ENCODE measurements at regions not wholly inside any gene's neighbourhood (a gene's known extent, or its start where the extent isn't known, plus 50 kb on each side); places are given as distances from the start of the nearest gene placed in this dataset.
"Not testable (repeated sequence)": the region's sequence is repeated elsewhere in the genome, so short reads cannot be mapped to it uniquely, and the experiment has no call there.

- not testable (repeated sequence) for DNase-seq
These were observed 60.0 kb upstream of the GPC3 start for GRCh38 chrX:134045372-134045771.

GRCh38 chrX:134067107-134067506 is 81.7 kb upstream of the GPC3 start:
- not testable (repeated sequence) for DNase-seq

- not testable (repeated sequence) for DNase-seq
These were observed 86.5 kb upstream of the GPC3 start for GRCh38 chrX:134071899-134072298.

- no peak for DNase-seq
These were observed 87.9 kb upstream of the GPC3 start for GRCh38 chrX:134073341-134073740.

GRCh38 chrX:134074151-134074550 is 88.8 kb upstream of the GPC3 start:
- DNase-seq: no peak

- no peak for DNase-seq
These were observed 90.7 kb upstream of the GPC3 start for GRCh38 chrX:134075894-134076718.

GRCh38 chrX:134095366-134095765 is 110.0 kb upstream of the GPC3 start:
- DNase-seq: no peak

GRCh38 chrX:134101636-134102035 is 116.2 kb upstream of the GPC3 start:
- DNase-seq: no peak

- no peak for DNase-seq
These were observed 121.7 kb upstream of the CCDC160 start for GRCh38 chrX:134115270-134115669.

- DNase-seq: no peak
These were observed 99.6 kb upstream of the CCDC160 start for GRCh38 chrX:134137341-134137740.

- DNase-seq: no peak
These were observed 97.9 kb upstream of the CCDC160 start for GRCh38 chrX:134139090-134139489.

GRCh38 chrX:134144231-134144630 is 92.8 kb upstream of the CCDC160 start:
- DNase-seq: no peak

GRCh38 chrX:134146493-134146892 is 90.5 kb upstream of the CCDC160 start:
- DNase-seq: no peak

GRCh38 chrX:134148172-134148692 is 88.8 kb upstream of the CCDC160 start:
- no peak for DNase-seq

GRCh38 chrX:134158821-134159512 is 78.0 kb upstream of the CCDC160 start:
- DNase-seq: no peak

- DNase-seq: no peak
These were observed 75.8 kb upstream of the CCDC160 start for GRCh38 chrX:134161162-134161561.

- no peak for DNase-seq
These were observed 75.0 kb upstream of the CCDC160 start for GRCh38 chrX:134162032-134162431.

GRCh38 chrX:134163836-134164235 is 73.1 kb upstream of the CCDC160 start:
- no peak for DNase-seq

GRCh38 chrX:134167591-134168203 is 69.3 kb upstream of the CCDC160 start:
- DNase-seq: no peak

- DNase-seq: peak; percentile 3
These were observed 65.1 kb upstream of the CCDC160 start for GRCh38 chrX:134171661-134172587.

GRCh38 chrX:134172588-134173259 is 64.3 kb upstream of the CCDC160 start:
- DNase-seq: no peak
